Liver (tissue), 8 donors: ENCODE measurements at regions not wholly inside any gene's neighbourhood (a gene's known extent, or its start where the extent isn't known, plus 50 kb on each side); places are given as distances from the start of the nearest gene placed in this dataset.

Experiments
- DNase-seq: peaks from one replicate; pipeline ENCODE4 v3.0.0-alpha.2; 2017; ENCODE audit warnings: low spot score
- H3K27ac ChIP-seq, 2 donors: one replicate each; pipeline ENCODE4 v1.7.0; 2013; ENCODE audit warnings: inconsistent platforms in 2 of 2, low read length in 2 of 2, control low read depth in 1 of 2, low read depth in 1 of 2, mild to moderate bottlenecking in 1 of 2
- H3K27me3 ChIP-seq, 4 donors: one replicate each; pipeline versions ENCODE4 v1.6.1 to v1.7.0; 2013; ENCODE audit warnings: low read length in 3 of 4, inconsistent platforms in 1 of 4, mild to moderate bottlenecking in 1 of 4, moderate library complexity in 1 of 4; ENCODE audit not compliant: control insufficient read depth in 4 of 4, insufficient read depth in 4 of 4
- H3K36me3 ChIP-seq, 4 donors: one replicate each; pipeline versions ENCODE4 v1.6.1 to v1.7.0; 2013; ENCODE audit warnings: low read length in 3 of 4, mild to moderate bottlenecking in 3 of 4, low read depth in 1 of 4, moderate library complexity in 1 of 4; ENCODE audit not compliant: control insufficient read depth in 4 of 4, insufficient read depth in 3 of 4
- H3K4me1 ChIP-seq, 4 donors: one replicate each; pipeline versions ENCODE4 v1.6.1 to v1.7.0; 2013; ENCODE audit warnings: low read length in 3 of 4, mild to moderate bottlenecking in 3 of 4, moderate library complexity in 1 of 4; ENCODE audit not compliant: control insufficient read depth in 4 of 4, insufficient read depth in 4 of 4
- H3K4me3 ChIP-seq, 3 donors: one replicate each; pipeline versions ENCODE4 v1.6.1 to v1.7.0; 2013; ENCODE audit warnings: low read length in 3 of 3, control low read depth in 1 of 3, low read depth in 1 of 3, mild to moderate bottlenecking in 1 of 3
- H3K9ac ChIP-seq, 2 donors: one replicate each; pipeline ENCODE4 v1.7.0; 2013; ENCODE audit warnings: low read length in 2 of 2, mild to moderate bottlenecking in 2 of 2, moderate library complexity in 2 of 2, control low read depth in 1 of 2, low read depth in 1 of 2
- H3K9me3 ChIP-seq, 4 donors: one replicate each; pipeline versions ENCODE4 v1.6.1 to v1.7.0; 2013; ENCODE audit warnings: low read length in 3 of 4; ENCODE audit not compliant: control insufficient read depth in 4 of 4
- ATF3 ChIP-seq: IDR thresholded peaks from 2 replicates; pipeline ENCODE4 v1.6.1; 2016; ENCODE audit warnings: antibody characterized with exemption
- CTCF ChIP-seq: fragments of 150-350 bp; IDR thresholded peaks from 2 replicates; pipeline ENCODE4 v1.5.1; 2017; ENCODE audit warnings: improper control_type of control experiment, low read depth, low read length; ENCODE audit not compliant: missing input control
- EGR1 ChIP-seq, 2 donors: IDR thresholded peaks; 2 replicates each; pipeline ENCODE4 v1.6.1; 2016 to 2018; ENCODE audit warnings: antibody characterized with exemption in 2 of 2, low read depth in 2 of 2
- FOXA1 ChIP-seq: IDR thresholded peaks from 2 replicates; pipeline ENCODE4 v1.6.1; 2016; ENCODE audit warnings: antibody characterized with exemption
- FOXA2 ChIP-seq: IDR thresholded peaks from 2 replicates; pipeline ENCODE4 v1.6.1; 2016; ENCODE audit warnings: antibody characterized with exemption
- HNF4A ChIP-seq, 2 donors: conservative IDR thresholded peaks; 2 replicates each; pipeline ENCODE4 v1.6.1; 2016; ENCODE audit warnings: antibody characterized with exemption in 2 of 2, mild to moderate bottlenecking in 2 of 2
- HNF4G ChIP-seq: IDR thresholded peaks from 2 replicates; pipeline ENCODE4 v1.6.1; 2016; ENCODE audit warnings: antibody characterized with exemption
- JUND ChIP-seq, 2 donors: IDR thresholded peaks; 2 replicates each; pipeline ENCODE4 v1.6.1; 2016; ENCODE audit warnings: antibody characterized with exemption in 2 of 2
- MAX ChIP-seq: IDR thresholded peaks from 2 replicates; pipeline ENCODE4 v1.6.1; 2016; ENCODE audit warnings: antibody characterized with exemption
- NR2F2 ChIP-seq: IDR thresholded peaks from 2 replicates; pipeline ENCODE4 v1.6.1; 2016; ENCODE audit warnings: antibody characterized with exemption
- RAD21 ChIP-seq, 2 donors: IDR thresholded peaks; 2 replicates each; pipeline ENCODE4 v1.6.1; 2016; ENCODE audit warnings: antibody characterized with exemption in 2 of 2, mild to moderate bottlenecking in 2 of 2
- REST ChIP-seq: IDR thresholded peaks from 2 replicates; pipeline ENCODE4 v1.6.1; 2016; ENCODE audit warnings: antibody characterized with exemption, mild to moderate bottlenecking
- RXRA ChIP-seq, 2 donors: IDR thresholded peaks; 2 replicates each; pipeline ENCODE4 v1.6.1; 2017 to 2018; ENCODE audit warnings: antibody characterized with exemption in 2 of 2, mild to moderate bottlenecking in 1 of 2
- SP1 ChIP-seq: IDR thresholded peaks from 2 replicates; pipeline ENCODE4 v1.6.1; 2018; ENCODE audit warnings: antibody characterized with exemption, mild to moderate bottlenecking
- YY1 ChIP-seq: IDR thresholded peaks from 2 replicates; pipeline ENCODE4 v1.6.1; 2016; ENCODE audit warnings: antibody characterized with exemption, mild to moderate bottlenecking
- ZBTB33 ChIP-seq: IDR thresholded peaks from 2 replicates; pipeline ENCODE4 v1.6.1; 2016; ENCODE audit warnings: antibody characterized with exemption
- WGBS: extraction: QIAGEN DNeasy Blood & Tissue Kit; methylation state at CpG from one replicate; pipeline ENCODE4 v1.1.7; 2013; 5-methylcytosine and 5-hydroxymethylcytosine counted together
- donor health status: healthy.
- donor health status: healthy.
- donor health status: healthy.
- donor health status: healthy.
- donor health status: healthy.

- Histone ChIP-seq H3K4me3 (no peak overlapping the region), H3K36me3 (no peaks in the 10 kb centered on the region), H3K9me3 (no peaks in the 10 kb centered on the region), H3K27ac (no peak overlapping the region), H3K27me3 (no peaks in the 10 kb centered on the region), H3K9ac (no peak overlapping the region), H3K4me1 (no peaks in the 10 kb centered on the region)
- DNase-seq = no peak
- WGBS = 82% methylated on average over 2 of the region's 2 CpGs
- TF ChIP-seq ATF3 (no peak), YY1 (no peak), FOXA1 (no peak), RXRA (IDR thresholded peaks at IDR 0.05) (no peak), SP1 (no peak), CTCF (no peak)
Measured at GRCh38 chr14:26339381-26339780, 258.5 kb downstream of the NOVA1 start.

- Histone ChIP-seq H3K4me3 (no peak overlapping the region), H3K9ac (no peak overlapping the region), H3K36me3 (no peaks in the 10 kb centered on the region), H3K4me1 (no peaks in the 10 kb centered on the region), H3K9me3 (no peaks in the 10 kb centered on the region), H3K27ac (no peak overlapping the region), H3K27me3 (no peaks in the 10 kb centered on the region)
- 60% methylated on average over 2 of the region's 2 CpGs for WGBS
- TF ChIP-seq JUND (IDR thresholded peaks at IDR 0.05) = no peak
- TF ChIP-seq FOXA1 = no peak
- TF ChIP-seq NR2F2 = no peak
- TF ChIP-seq FOXA2 = no peak
- TF ChIP-seq YY1 = no peak
- no peak for TF ChIP-seq ZBTB33
- TF ChIP-seq HNF4G = no peak
- TF ChIP-seq RAD21 (IDR thresholded peaks at IDR 0.05) = no peak
- no peak for TF ChIP-seq REST
- TF ChIP-seq CTCF = no peak
- TF ChIP-seq HNF4A (conservative IDR thresholded peaks at IDR 0.05) = no peak
- no peak for TF ChIP-seq MAX
- no peak for TF ChIP-seq EGR1 (IDR thresholded peaks at IDR 0.05; ENCODE audit: low read depth in 2 of 2)
- no peak for DNase-seq
Measured at GRCh38 chr14:26338231-26338630, 259.6 kb downstream of the NOVA1 start.
